ENCODE measurements at regions not wholly inside any gene's neighbourhood (a gene's known extent, or its start where the extent isn't known, plus 50 kb on each side); places are given as distances from the start of the nearest gene placed in this dataset.

DNA sequence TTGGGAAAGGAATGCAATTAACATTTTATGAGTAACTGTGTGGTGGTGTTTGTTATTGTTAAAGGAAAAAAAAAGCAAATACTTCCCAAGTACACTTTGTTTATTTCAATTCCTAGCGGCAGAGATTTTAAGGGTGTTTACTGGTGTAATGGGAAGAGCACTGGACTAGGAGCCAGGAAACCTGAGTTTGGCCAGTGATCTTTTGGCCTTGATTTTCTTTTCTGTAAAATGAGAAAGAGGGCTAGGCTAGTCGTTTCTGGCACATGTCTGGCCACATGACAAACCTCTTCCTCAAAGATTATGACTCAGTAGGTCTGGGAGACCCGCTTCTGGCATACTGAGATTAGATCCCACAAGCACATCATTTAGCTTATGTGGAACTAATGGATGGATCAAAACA is 428.1 kb upstream of the NOX3 start:
- CTCF ChIA-PET = interaction anchor here (1.2 kb wide), 1 partner anchor 25 kb away, joined by 3 read pairs; no protein-coding TSS in a partner anchor
- POLR2A ChIA-PET = no interaction called here

DNA sequence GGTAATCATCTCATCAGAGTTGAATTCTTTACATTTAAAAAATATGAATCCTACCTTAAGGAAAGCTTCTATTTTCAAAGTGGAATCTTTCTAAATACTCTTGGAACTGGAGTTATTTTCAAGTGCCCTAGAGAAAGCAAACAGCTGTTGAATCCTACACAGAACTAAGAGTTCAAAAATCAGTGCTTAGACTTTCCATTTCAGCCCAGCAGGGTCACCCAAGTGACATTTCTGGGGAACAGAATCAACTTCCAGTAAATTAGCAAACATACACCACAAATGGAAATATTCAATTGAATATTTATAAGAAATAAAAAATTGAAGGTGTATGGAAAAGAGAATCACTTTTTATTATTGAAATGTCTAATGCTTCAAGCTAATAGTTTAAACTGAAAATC is 427.7 kb upstream of the NOX3 start:
- H3K4me3 ChIP-seq (ENCODE audit: low read depth, low read length) = no peak overlapping the region
- TF ChIP-seq, protein P1, sequence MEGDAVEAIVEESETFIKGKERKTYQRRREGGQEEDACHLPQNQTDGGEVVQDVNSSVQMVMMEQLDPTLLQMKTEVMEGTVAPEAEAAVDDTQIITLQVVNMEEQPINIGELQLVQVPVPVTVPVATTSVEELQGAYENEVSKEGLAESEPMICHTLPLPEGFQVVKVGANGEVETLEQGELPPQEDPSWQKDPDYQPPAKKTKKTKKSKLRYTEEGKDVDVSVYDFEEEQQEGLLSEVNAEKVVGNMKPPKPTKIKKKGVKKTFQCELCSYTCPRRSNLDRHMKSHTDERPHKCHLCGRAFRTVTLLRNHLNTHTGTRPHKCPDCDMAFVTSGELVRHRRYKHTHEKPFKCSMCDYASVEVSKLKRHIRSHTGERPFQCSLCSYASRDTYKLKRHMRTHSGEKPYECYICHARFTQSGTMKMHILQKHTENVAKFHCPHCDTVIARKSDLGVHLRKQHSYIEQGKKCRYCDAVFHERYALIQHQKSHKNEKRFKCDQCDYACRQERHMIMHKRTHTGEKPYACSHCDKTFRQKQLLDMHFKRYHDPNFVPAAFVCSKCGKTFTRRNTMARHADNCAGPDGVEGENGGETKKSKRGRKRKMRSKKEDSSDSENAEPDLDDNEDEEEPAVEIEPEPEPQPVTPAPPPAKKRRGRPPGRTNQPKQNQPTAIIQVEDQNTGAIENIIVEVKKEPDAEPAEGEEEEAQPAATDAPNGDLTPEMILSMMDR (IDR thresholded peaks at IDR 0.05; ENCODE audit: insufficient read depth, low read length, missing control alignments) = no peak
- no peak for DNase-seq (ENCODE audit: low read depth, low spot score)
- ChIA-PET CTCF (interaction anchor here (1.2 kb wide), 1 partner anchor 25 kb away, joined by 3 read pairs; no protein-coding TSS in a partner anchor), POLR2A (no interaction called here)

More for the DNA sequence above, 428.1 kb upstream of the NOX3 start:
- TF ChIP-seq, protein P1 (IDR thresholded peaks at IDR 0.05; ENCODE audit: insufficient read depth, low read length, missing control alignments) = no peak
- no peak overlapping the region for H3K4me3 ChIP-seq (ENCODE audit: low read depth, low read length)
- DNase-seq (ENCODE audit: low read depth, low spot score) = no peak

DNA sequence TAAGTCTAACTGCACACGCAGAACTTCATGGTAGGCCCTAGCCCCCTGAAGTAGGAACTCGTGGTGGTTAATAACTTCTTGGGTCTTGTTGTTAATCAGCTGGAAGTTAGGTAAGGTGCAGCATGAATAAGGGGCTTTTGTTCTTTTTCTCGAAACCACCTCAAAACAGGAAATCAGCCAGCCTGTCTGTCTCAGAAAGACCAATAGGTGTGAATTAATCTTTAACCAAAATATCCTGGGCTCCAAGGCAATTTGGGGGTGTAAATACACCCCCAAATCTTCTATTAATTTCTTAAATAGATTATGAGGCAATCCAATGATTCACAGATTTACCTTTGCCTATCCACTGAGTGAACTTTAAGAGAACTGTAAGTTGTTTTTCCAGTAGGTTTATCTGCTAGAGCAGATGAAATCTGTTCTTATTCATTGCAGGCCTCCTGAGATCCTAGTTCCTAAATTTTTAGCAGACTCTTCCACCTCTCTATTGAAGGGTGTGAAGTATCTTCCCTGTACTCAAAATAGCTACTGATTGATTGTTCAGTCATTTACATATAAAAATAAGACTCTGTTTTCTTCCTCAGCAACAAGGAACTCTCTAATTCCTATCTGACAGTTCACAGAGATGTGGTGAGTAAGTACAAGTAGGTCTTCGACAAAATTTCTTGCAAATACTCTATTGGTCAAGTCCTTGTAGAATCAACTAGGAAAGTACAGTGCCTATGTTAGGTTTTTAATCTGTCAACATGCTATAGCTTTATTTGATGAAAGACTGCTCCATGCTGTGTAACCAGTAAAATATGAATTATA is 427.1 kb upstream of the NOX3 start:
- H3K4me3 ChIP-seq (ENCODE audit: low read depth, low read length) = no peak overlapping the region
- DNase-seq (ENCODE audit: low read depth, low spot score) = no peak
- TF ChIP-seq, protein P1 (IDR thresholded peaks at IDR 0.05; ENCODE audit: insufficient read depth, low read length, missing control alignments) = no peak
- POLR2A ChIA-PET = no interaction called here
- CTCF ChIA-PET = interaction anchor here (1.1 to 1.2 kb wide), 2 partner anchors 20 to 24 kb away, joined by 3 read pairs; no protein-coding TSS in a partner anchor

DNA sequence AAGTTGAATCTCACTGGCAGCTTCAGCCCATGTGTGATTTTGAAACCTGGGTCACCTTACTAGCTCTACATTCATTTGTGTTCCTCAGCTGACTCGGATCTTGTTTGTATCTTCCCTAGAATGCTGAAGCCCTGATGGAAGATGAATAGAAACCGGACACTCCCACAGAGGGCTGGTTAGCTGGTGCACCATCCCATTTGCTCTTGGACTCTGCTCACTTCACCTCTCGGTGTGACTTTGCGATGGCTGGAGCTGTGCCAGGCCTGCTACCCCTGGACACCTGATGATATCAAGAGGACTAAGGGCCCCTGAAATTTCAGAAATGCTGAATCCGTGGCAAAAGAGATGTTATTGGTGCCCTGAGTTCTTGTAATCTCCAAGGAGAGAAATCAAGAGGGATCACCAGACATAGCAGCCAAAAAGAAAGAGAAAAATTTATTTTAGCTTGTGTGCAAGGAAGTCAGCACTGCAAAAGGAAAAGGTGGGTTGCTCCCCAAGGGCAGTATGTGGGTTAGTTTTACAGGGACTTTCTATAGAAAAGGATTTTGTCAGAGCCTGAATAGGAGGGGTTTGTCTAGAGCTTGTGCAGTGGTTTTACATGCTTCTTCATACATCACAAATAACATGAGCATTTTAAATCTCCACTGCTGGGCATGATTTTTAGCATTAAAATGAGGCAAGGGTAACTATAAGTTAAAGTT is 426.3 kb upstream of the NOX3 start:
- ChIA-PET POLR2A (no interaction called here), CTCF (interaction anchor here (1.1 kb wide), 1 partner anchor 19 kb away, joined by 3 read pairs; no protein-coding TSS in a partner anchor)
- no peak overlapping the region for H3K4me3 ChIP-seq (ENCODE audit: low read depth, low read length)
- TF ChIP-seq, protein P1 (IDR thresholded peaks at IDR 0.05; ENCODE audit: insufficient read depth, low read length, missing control alignments) = no peak
- DNase-seq (ENCODE audit: low read depth, low spot score) = no peak

DNA sequence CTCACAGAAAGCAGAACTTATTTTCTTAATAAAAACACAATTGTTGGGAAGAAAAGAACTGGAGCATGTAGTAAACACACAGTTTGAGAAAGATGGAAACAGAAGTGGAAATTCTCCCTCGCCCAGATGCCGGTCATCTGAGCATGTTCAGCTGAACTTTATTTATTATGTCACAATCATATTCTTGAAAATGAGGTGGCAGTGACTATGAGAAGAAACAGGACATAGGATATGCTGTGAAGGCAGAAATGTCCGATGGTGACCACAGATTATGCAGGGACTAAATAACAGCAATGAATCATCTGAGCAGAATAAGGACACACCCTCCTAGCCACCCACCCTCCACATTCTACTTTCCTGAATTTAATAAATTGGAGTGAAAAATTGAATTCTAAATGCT is 425.3 kb upstream of the NOX3 start:
- TF ChIP-seq, protein P1 (IDR thresholded peaks at IDR 0.05; ENCODE audit: insufficient read depth, low read length, missing control alignments) = no peak
- ChIA-PET CTCF (no interaction called here), POLR2A (no interaction called here)
- no peak overlapping the region for H3K4me3 ChIP-seq (ENCODE audit: low read depth, low read length)
- DNase-seq (ENCODE audit: low read depth, low spot score) = no peak

DNA sequence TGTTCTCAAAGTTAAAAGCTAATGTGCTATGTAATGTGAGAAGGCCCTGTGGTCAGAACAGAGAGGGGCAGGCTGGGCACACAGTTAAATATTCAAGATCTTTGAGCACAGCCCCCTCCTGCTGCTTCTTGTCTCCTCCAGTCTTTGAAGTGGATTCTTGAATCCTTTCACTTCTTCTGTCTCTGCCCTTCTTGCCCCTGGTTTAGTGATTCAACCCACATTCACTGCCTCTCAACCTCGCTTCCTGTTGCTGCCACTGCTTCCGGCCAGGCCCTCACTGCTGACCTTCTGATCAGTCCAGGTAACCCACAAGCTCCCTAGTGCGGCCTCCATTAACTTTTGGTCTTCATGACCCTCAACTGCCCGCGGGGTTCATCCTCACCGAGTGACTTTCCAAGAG is 417.3 kb upstream of the NOX3 start:
- ChIA-PET POLR2A (no interaction called here), CTCF (no interaction called here)
- H3K4me3 ChIP-seq (ENCODE audit: low read depth, low read length) = no peak overlapping the region
- DNase-seq (ENCODE audit: low read depth, low spot score) = no peak
- TF ChIP-seq, protein P1 (IDR thresholded peaks at IDR 0.05; ENCODE audit: insufficient read depth, low read length, missing control alignments) = no peak
